Adrenal gland (tissue), 5 donors: ENCODE measurements at regions not wholly inside any gene's neighbourhood (a gene's known extent, or its start where the extent isn't known, plus 50 kb on each side); places are given as distances from the start of the nearest gene placed in this dataset.

Source experiments
- POLR2A ChIP-seq, 2 donors: fragments of 450-650 bp; IDR thresholded peaks; one replicate each; pipeline ENCODE4 v1.6.1; 2017; ENCODE audit warnings: antibody characterized with exemption in 2 of 2, mild to moderate bottlenecking in 2 of 2, moderate library complexity in 1 of 2
- TF ChIP-seq, protein P1 (sequence below), 6 experiments: fragments of 450-650 bp in 4 of 6; fragments of 200-600 bp in 2 of 6; sonication (generic) in 1 of 6; IDR thresholded peaks; 1 replicate in 5 of 6; 2 replicates in 1 of 6; pipeline versions ENCODE4 v1.5.1 to v1.8.0; 2016 to 2021; ENCODE audit warnings: antibody characterized with exemption in 6 of 6, mild to moderate bottlenecking in 2 of 6, moderate library complexity in 1 of 6
- donor health status: DM: no; HTN: no; CAD: no.

DNA sequence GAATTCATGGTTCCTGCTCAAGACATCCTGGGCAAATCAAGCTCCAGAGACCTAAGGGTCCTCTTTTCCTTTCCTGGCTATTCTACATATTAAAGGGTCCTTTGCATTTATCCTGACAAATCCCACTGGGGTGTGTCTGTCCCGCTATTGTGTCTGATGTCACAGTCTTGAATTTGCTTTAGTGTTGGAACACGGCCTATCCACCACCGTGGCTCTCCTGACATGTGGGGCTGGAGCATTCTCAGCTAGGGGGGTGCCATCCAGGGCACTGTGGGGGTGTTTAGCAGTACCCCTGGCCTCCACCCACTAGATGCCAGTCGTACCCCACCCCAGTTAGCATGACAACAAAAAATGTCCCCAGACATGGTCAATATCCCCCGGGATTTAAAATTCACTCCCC, 92.9 kb downstream of the IRF8 start:
- TF ChIP-seq, protein P1, sequence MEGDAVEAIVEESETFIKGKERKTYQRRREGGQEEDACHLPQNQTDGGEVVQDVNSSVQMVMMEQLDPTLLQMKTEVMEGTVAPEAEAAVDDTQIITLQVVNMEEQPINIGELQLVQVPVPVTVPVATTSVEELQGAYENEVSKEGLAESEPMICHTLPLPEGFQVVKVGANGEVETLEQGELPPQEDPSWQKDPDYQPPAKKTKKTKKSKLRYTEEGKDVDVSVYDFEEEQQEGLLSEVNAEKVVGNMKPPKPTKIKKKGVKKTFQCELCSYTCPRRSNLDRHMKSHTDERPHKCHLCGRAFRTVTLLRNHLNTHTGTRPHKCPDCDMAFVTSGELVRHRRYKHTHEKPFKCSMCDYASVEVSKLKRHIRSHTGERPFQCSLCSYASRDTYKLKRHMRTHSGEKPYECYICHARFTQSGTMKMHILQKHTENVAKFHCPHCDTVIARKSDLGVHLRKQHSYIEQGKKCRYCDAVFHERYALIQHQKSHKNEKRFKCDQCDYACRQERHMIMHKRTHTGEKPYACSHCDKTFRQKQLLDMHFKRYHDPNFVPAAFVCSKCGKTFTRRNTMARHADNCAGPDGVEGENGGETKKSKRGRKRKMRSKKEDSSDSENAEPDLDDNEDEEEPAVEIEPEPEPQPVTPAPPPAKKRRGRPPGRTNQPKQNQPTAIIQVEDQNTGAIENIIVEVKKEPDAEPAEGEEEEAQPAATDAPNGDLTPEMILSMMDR (IDR thresholded peaks at IDR 0.05): no peak
- TF ChIP-seq POLR2A (IDR thresholded peaks at IDR 0.05): no peak
